ENCODE measurements at regions not wholly inside any gene's neighbourhood (a gene's known extent, or its start where the extent isn't known, plus 50 kb on each side); places are given as distances from the start of the nearest gene placed in this dataset.

DNA sequence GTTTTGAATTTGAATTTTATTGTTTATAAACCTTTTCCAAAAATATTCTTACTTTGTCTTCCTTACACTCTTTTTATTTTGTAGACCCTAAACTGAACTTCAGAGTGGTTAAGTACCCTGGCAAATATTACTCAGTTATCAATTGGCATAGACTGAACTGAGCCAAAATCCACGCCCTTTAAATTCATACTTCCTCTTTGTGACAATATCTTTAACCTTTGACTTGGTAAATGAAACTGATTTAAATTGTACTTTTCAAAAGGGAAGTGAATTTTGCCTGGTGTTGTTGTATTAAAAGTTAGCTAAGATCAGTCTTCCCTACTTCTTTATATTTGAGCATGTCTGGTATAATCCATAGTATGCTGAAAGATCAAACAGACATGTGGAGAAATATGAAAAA lies 184.3 kb upstream of the USP15 start:
- Histone ChIP-seq H4K20me1 (ENCODE audit: insufficient read depth) (0 out of 2 replicates have a peak, but pooled peaks cover 3% of the 10 kb centered on the region), H3K4me1 (ENCODE audit: insufficient read depth) (no peaks in the 10 kb centered on the region), H3K4me3 (no peak overlapping the region), H3F3A (ENCODE audit: insufficient read depth) (no peaks in the 10 kb centered on the region), H3K9me2 (ENCODE audit: insufficient read depth) (no peaks in the 10 kb centered on the region), H3K27me3 (replicated peaks; ENCODE audit: insufficient read depth) (no peaks in the 10 kb centered on the region), H3K9me3 (ENCODE audit: low read depth) (no peaks in the 10 kb centered on the region), H3K36me3 (ENCODE audit: low read depth) (no peaks in the 10 kb centered on the region), H3K79me2 (ENCODE audit: insufficient read depth) (no peaks in the 10 kb centered on the region), H3K4me2 (ENCODE audit: unreplicated experiment) (no peak overlapping the region), H2AFZ (no peak overlapping the region), H3K27ac (no peak overlapping the region), H3K9ac (no peak overlapping the region)
- TF ChIP-seq EZH2 (IDR thresholded peaks at IDR 0.05; ENCODE audit: insufficient read depth, poor library complexity, severe bottlenecking), result no peak
- TF ChIP-seq EZH2phosphoT487 (IDR thresholded peaks at IDR 0.05; ENCODE audit: insufficient read depth, low read depth), result no peak
- WGBS, 2 experiments (ENCODE audit: low coverage in 1 of 2, low lambda C conversion rate in 2 of 2, missing lambda C conversion rate in 2 of 2), result 58 to 67% methylated on average over 1 of the region's 1 CpG
- DNase-seq, result no peak
- in situ Hi-C loops (cut with MboI), result no loop called here

DNA sequence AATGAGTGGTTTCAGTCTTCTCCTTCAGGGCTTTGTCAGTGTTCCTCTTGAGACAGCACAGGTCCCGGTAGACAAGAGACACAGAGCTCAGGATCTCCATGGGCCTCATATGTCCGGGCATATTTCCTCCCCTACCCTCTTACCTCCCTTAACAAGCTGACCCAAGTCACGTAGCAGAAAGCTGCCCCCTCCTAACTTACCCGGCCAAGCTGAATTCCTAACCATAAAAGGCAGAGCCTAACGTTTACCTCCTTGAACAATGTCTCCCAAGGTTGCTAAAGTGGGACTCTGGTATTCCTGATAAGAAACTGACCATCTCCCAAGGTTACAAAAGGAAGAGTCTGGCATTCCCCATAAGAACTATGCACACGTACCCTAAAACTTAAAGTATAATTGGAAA lies 182.2 kb upstream of the USP15 start:
- H3F3A ChIP-seq (ENCODE audit: insufficient read depth), result no peaks in the 10 kb centered on the region
- DNase-seq, result no peak
- TF ChIP-seq EZH2 (IDR thresholded peaks at IDR 0.05; ENCODE audit: insufficient read depth, poor library complexity, severe bottlenecking) (no peak), EZH2phosphoT487 (IDR thresholded peaks at IDR 0.05; ENCODE audit: insufficient read depth, low read depth) (no peak)
- no peak overlapping the region for H3K4me2 ChIP-seq (ENCODE audit: unreplicated experiment)
- H3K36me3 ChIP-seq (ENCODE audit: low read depth), result no peaks in the 10 kb centered on the region
- no peak overlapping the region for H2AFZ ChIP-seq
- H3K27me3 ChIP-seq (replicated peaks; ENCODE audit: insufficient read depth), result no peaks in the 10 kb centered on the region
- no peak overlapping the region for H3K27ac ChIP-seq
- H3K4me3 ChIP-seq, result no peak overlapping the region
- H4K20me1 ChIP-seq (ENCODE audit: insufficient read depth), result 0 out of 2 replicates have a peak, but pooled peaks cover 3% of the 10 kb centered on the region
- in situ Hi-C loops (cut with MboI), result no loop called here
- WGBS, 2 experiments (ENCODE audit: low coverage in 1 of 2, low lambda C conversion rate in 2 of 2, missing lambda C conversion rate in 2 of 2), result 56 to 57% methylated on average over 6 of the region's 6 CpGs
- H3K9me2 ChIP-seq (ENCODE audit: insufficient read depth), result no peaks in the 10 kb centered on the region
- H3K9me3 ChIP-seq (ENCODE audit: low read depth), result no peaks in the 10 kb centered on the region
- H3K4me1 ChIP-seq (ENCODE audit: insufficient read depth), result no peaks in the 10 kb centered on the region
- H3K9ac ChIP-seq, result no peak overlapping the region
- H3K79me2 ChIP-seq (ENCODE audit: insufficient read depth), result no peaks in the 10 kb centered on the region

- DNase-seq, result no peak
- 60 to 67% methylated on average over 1 of the region's 1 CpG for WGBS, 2 experiments (ENCODE audit: low coverage in 1 of 2, low lambda C conversion rate in 2 of 2, missing lambda C conversion rate in 2 of 2)
- in situ Hi-C loops (cut with MboI), result no loop called here
Observed at GRCh38 chr12:62082448-62082847, 177.8 kb upstream of the USP15 start.

GRCh38 chr12:62098132-62098531 lies 162.1 kb upstream of the USP15 start:
- H3K9me2 ChIP-seq (ENCODE audit: insufficient read depth), result no peaks in the 10 kb centered on the region
- H3K27me3 ChIP-seq (replicated peaks; ENCODE audit: insufficient read depth), result no peaks in the 10 kb centered on the region
- DNase-seq, result no peak
- H3F3A ChIP-seq (ENCODE audit: insufficient read depth), result no peaks in the 10 kb centered on the region
- H3K79me2 ChIP-seq (ENCODE audit: insufficient read depth), result no peaks in the 10 kb centered on the region
- no peaks in the 10 kb centered on the region for H4K20me1 ChIP-seq (ENCODE audit: insufficient read depth)
- H3K36me3 ChIP-seq (ENCODE audit: low read depth), result no peaks in the 10 kb centered on the region
- H2AFZ ChIP-seq, result no peak overlapping the region
- H3K4me1 ChIP-seq (ENCODE audit: insufficient read depth), result no peaks in the 10 kb centered on the region
- H3K27ac ChIP-seq, result no peak overlapping the region
- TF ChIP-seq EZH2phosphoT487 (IDR thresholded peaks at IDR 0.05; ENCODE audit: insufficient read depth, low read depth), result no peak
- TF ChIP-seq EZH2 (IDR thresholded peaks at IDR 0.05; ENCODE audit: insufficient read depth, poor library complexity, severe bottlenecking), result no peak
- 70 to 77% methylated on average over 3 of the region's 3 CpGs for WGBS, 2 experiments (ENCODE audit: low coverage in 1 of 2, low lambda C conversion rate in 2 of 2, missing lambda C conversion rate in 2 of 2)
- no peak overlapping the region for H3K4me3 ChIP-seq
- in situ Hi-C loops (cut with MboI), result no loop called here
- no peaks in the 10 kb centered on the region for H3K9me3 ChIP-seq (ENCODE audit: low read depth)
- H3K4me2 ChIP-seq (ENCODE audit: unreplicated experiment), result no peak overlapping the region
- no peak overlapping the region for H3K9ac ChIP-seq

More at GRCh38 chr12:62082448-62082847, 177.8 kb upstream of the USP15 start:
- H3K27me3 ChIP-seq (replicated peaks; ENCODE audit: insufficient read depth), result no peaks in the 10 kb centered on the region
- H4K20me1 ChIP-seq (ENCODE audit: insufficient read depth), result no peaks in the 10 kb centered on the region
- no peak overlapping the region for H3K4me2 ChIP-seq (ENCODE audit: unreplicated experiment)
- H2AFZ ChIP-seq, result no peak overlapping the region
- TF ChIP-seq EZH2 (IDR thresholded peaks at IDR 0.05; ENCODE audit: insufficient read depth, poor library complexity, severe bottlenecking), result no peak
- TF ChIP-seq EZH2phosphoT487 (IDR thresholded peaks at IDR 0.05; ENCODE audit: insufficient read depth, low read depth), result no peak
- no peaks in the 10 kb centered on the region for H3F3A ChIP-seq (ENCODE audit: insufficient read depth)
- H3K9ac ChIP-seq, result no peak overlapping the region
- H3K9me2 ChIP-seq (ENCODE audit: insufficient read depth), result no peaks in the 10 kb centered on the region
- no peaks in the 10 kb centered on the region for H3K4me1 ChIP-seq (ENCODE audit: insufficient read depth)
- no peaks in the 10 kb centered on the region for H3K36me3 ChIP-seq (ENCODE audit: low read depth)
- no peaks in the 10 kb centered on the region for H3K9me3 ChIP-seq (ENCODE audit: low read depth)
- no peak overlapping the region for H3K27ac ChIP-seq
- no peak overlapping the region for H3K4me3 ChIP-seq
- no peaks in the 10 kb centered on the region for H3K79me2 ChIP-seq (ENCODE audit: insufficient read depth)

GRCh38 chr12:62103748-62104147 lies 156.5 kb upstream of the USP15 start:
- Histone ChIP-seq H3K9ac (no peak overlapping the region), H3K27me3 (replicated peaks; ENCODE audit: insufficient read depth) (no peaks in the 10 kb centered on the region), H3K4me2 (ENCODE audit: unreplicated experiment) (no peak overlapping the region), H3K4me3 (no peak overlapping the region), H3K4me1 (ENCODE audit: insufficient read depth) (no peaks in the 10 kb centered on the region), H3F3A (ENCODE audit: insufficient read depth) (no peaks in the 10 kb centered on the region), H4K20me1 (ENCODE audit: insufficient read depth) (no peaks in the 10 kb centered on the region), H3K79me2 (ENCODE audit: insufficient read depth) (no peaks in the 10 kb centered on the region), H3K9me2 (ENCODE audit: insufficient read depth) (no peaks in the 10 kb centered on the region), H3K36me3 (ENCODE audit: low read depth) (no peaks in the 10 kb centered on the region), H3K27ac (no peak overlapping the region), H3K9me3 (ENCODE audit: low read depth) (no peaks in the 10 kb centered on the region), H2AFZ (no peak overlapping the region)
- TF ChIP-seq EZH2 (IDR thresholded peaks at IDR 0.05; ENCODE audit: insufficient read depth, poor library complexity, severe bottlenecking), result no peak
- TF ChIP-seq EZH2phosphoT487 (IDR thresholded peaks at IDR 0.05; ENCODE audit: insufficient read depth, low read depth), result no peak
- no peak for DNase-seq
- in situ Hi-C loops (cut with MboI), result no loop called here
